Trophoblast cell (in vitro differentiated cells and primary cell): ENCODE measurements at regions not wholly inside any gene's neighbourhood (a gene's known extent, or its start where the extent isn't known, plus 50 kb on each side); places are given as distances from the start of the nearest gene placed in this dataset.

Experiments
- DNase-seq, 2 donors: peaks; one replicate each; pipeline ENCODE4 v3.0.0-alpha.2; 2016
- H2AFZ ChIP-seq: 2 replicates; pipeline ENCODE4 v1.6.1; 2013; ENCODE audit warnings: low read length, moderate library complexity, mild to moderate bottlenecking; ENCODE audit not compliant: insufficient read depth, poor library complexity
- H2AK5ac ChIP-seq: 2 replicates; pipeline ENCODE4 v1.6.1; 2013; ENCODE audit warnings: mild to moderate bottlenecking, low read length
- H2BK120ac ChIP-seq: 2 replicates; pipeline ENCODE4 v1.6.1; 2013; ENCODE audit warnings: low read length, mild to moderate bottlenecking, moderate library complexity; ENCODE audit not compliant: insufficient read depth, poor library complexity
- H2BK12ac ChIP-seq: 2 replicates; pipeline ENCODE4 v1.6.1; 2013; ENCODE audit warnings: mild to moderate bottlenecking, low read length, moderate library complexity
- H2BK5ac ChIP-seq: 2 replicates; pipeline ENCODE4 v1.6.1; 2013; ENCODE audit warnings: low read length, low read depth, moderate library complexity, mild to moderate bottlenecking; ENCODE audit not compliant: poor library complexity
- H3K14ac ChIP-seq: 2 replicates; pipeline ENCODE4 v1.6.1; 2013; ENCODE audit warnings: mild to moderate bottlenecking, low read length
- H3K18ac ChIP-seq: 2 replicates; pipeline ENCODE4 v1.6.1; 2013; ENCODE audit warnings: mild to moderate bottlenecking, low read length
- H3K23ac ChIP-seq: 2 replicates; pipeline ENCODE4 v1.6.1; 2013; ENCODE audit warnings: low read length
- H3K27ac ChIP-seq: 2 replicates; pipeline ENCODE4 v1.5.1; 2013; ENCODE audit warnings: low read depth, mild to moderate bottlenecking, inconsistent platforms, low read length, moderate library complexity
- H3K27me3 ChIP-seq: 2 replicates; pipeline ENCODE4 v1.6.1; 2013; ENCODE audit warnings: inconsistent platforms, mild to moderate bottlenecking, low read length, moderate library complexity; ENCODE audit not compliant: insufficient read depth
- H3K36me3 ChIP-seq, 2 experiments: 1 replicate in 1 of 2; 2 replicates in 1 of 2; pipeline ENCODE4 v1.6.1; 2013; ENCODE audit warnings: low read length in 2 of 2, mild to moderate bottlenecking in 2 of 2, moderate library complexity in 1 of 2; ENCODE audit not compliant: insufficient read depth in 2 of 2, control insufficient read depth in 1 of 2
- H3K4ac ChIP-seq: 2 replicates; pipeline ENCODE4 v1.6.1; 2013; ENCODE audit warnings: low read depth, mild to moderate bottlenecking, low read length, moderate library complexity
- H3K4me1 ChIP-seq, 2 experiments: 1 replicate in 1 of 2; 2 replicates in 1 of 2; pipeline ENCODE4 v1.6.1; 2013; ENCODE audit warnings: low read length in 2 of 2, mild to moderate bottlenecking in 2 of 2, moderate library complexity in 1 of 2; ENCODE audit not compliant: insufficient read depth in 2 of 2, control insufficient read depth in 1 of 2
- H3K4me2 ChIP-seq: 2 replicates; pipeline ENCODE4 v1.6.1; 2013; ENCODE audit warnings: inconsistent platforms, mild to moderate bottlenecking, low read length, moderate library complexity
- H3K4me3 ChIP-seq: 2 replicates; pipeline ENCODE4 v1.5.1; 2013; ENCODE audit warnings: mild to moderate bottlenecking, low read depth, low read length, inconsistent platforms
- H3K79me1 ChIP-seq: one replicate; pipeline ENCODE4 v1.6.1; 2013; ENCODE audit warnings: low read length
- H3K79me2 ChIP-seq: 2 replicates; pipeline ENCODE4 v1.6.1; 2013; ENCODE audit warnings: low read length, mild to moderate bottlenecking; ENCODE audit not compliant: control insufficient read depth, insufficient read depth, poor library complexity
- H3K9ac ChIP-seq: 2 replicates; pipeline ENCODE4 v1.6.1; 2013; ENCODE audit warnings: mild to moderate bottlenecking, low read length
- H3K9me3 ChIP-seq: 2 replicates; pipeline ENCODE4 v1.6.1; 2013; ENCODE audit warnings: low read depth, mild to moderate bottlenecking, control low read depth, inconsistent platforms, low read length; ENCODE audit not compliant: insufficient read depth
- H4K12ac ChIP-seq: 2 replicates; pipeline ENCODE4 v1.6.1; 2013; ENCODE audit warnings: low read depth, mild to moderate bottlenecking, low read length, moderate library complexity
- H4K8ac ChIP-seq: 2 replicates; pipeline ENCODE4 v1.6.1; 2013; ENCODE audit warnings: low read depth, mild to moderate bottlenecking, low read length, moderate library complexity
- H4K91ac ChIP-seq: one replicate; pipeline ENCODE4 v1.6.1; 2013; ENCODE audit warnings: low read depth, mild to moderate bottlenecking, low read length, moderate library complexity
- WGBS: extraction: QIAGEN DNeasy Blood & Tissue Kit; methylation state at CpG from one replicate; pipeline ENCODE4 v1.1.7; 2013; ENCODE audit warnings: missing lambda C conversion rate; ENCODE audit not compliant: insufficient read length, insufficient coverage; ENCODE audit errors: extremely low coverage; 5-methylcytosine and 5-hydroxymethylcytosine counted together

DNA sequence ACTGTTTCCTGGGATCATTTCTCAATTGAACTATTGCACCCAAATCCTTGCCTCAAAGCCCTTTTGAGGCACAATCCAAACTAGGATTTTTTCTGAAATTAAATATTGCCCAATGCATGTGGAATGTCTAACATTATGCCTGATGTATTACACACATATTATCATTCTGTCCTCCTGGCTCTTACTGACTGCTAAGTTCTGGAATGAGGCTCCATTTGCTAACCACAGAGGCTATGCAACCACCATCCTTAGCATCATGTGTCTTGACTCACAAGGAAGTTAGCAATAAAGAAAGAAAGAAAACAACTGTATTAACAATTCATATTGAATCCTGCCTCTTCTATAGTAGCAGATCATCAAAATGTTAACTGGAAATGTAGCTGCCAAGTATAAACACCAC lies 1142.7 kb downstream of the CNTNAP5 start:
- Histone ChIP-seq H2BK5ac (no peak overlapping the region), H3K4me1 (no peaks in the 10 kb centered on the region), H3K79me1 (no peaks in the 10 kb centered on the region), H3K79me2 (no peaks in the 10 kb centered on the region), H3K4me2 (no peak overlapping the region), H3K4me3 (no peak overlapping the region), H2AFZ (no peak overlapping the region), H2BK120ac (no peak overlapping the region), H3K18ac (no peak overlapping the region), H3K9ac (no peak overlapping the region), H3K9me3 (no peaks in the 10 kb centered on the region), H3K27me3 (no peaks in the 10 kb centered on the region), H3K36me3 (no peaks in the 10 kb centered on the region), H4K8ac (no peak overlapping the region), H2AK5ac (no peak overlapping the region), H2BK12ac (no peak overlapping the region), H3K4ac (no peak overlapping the region), H3K23ac (no peak overlapping the region), H3K27ac (no peak overlapping the region), H3K14ac (no peak overlapping the region), H4K91ac (no peak overlapping the region), H4K12ac (no peak overlapping the region)
- DNase-seq = no peak

GRCh38 chr2:125168442-125168841 lies 1143.4 kb downstream of the CNTNAP5 start:
- Histone ChIP-seq H2BK12ac (no peak overlapping the region), H3K4me3 (no peak overlapping the region), H3K79me1 (no peaks in the 10 kb centered on the region), H4K8ac (no peak overlapping the region), H3K27ac (no peak overlapping the region), H3K36me3 (no peaks in the 10 kb centered on the region), H2AFZ (no peak overlapping the region), H2BK120ac (no peak overlapping the region), H2AK5ac (no peak overlapping the region), H4K12ac (no peak overlapping the region), H3K4me1 (no peaks in the 10 kb centered on the region), H3K27me3 (no peaks in the 10 kb centered on the region), H4K91ac (no peak overlapping the region), H3K9ac (no peak overlapping the region), H3K4me2 (no peak overlapping the region), H3K14ac (no peak overlapping the region), H2BK5ac (no peak overlapping the region), H3K23ac (no peak overlapping the region), H3K4ac (no peak overlapping the region), H3K9me3 (no peaks in the 10 kb centered on the region), H3K79me2 (no peaks in the 10 kb centered on the region), H3K18ac (no peak overlapping the region)
- no CpG with 5 or more reads among the region's 2 CpGs for WGBS
- no peak for DNase-seq

DNA sequence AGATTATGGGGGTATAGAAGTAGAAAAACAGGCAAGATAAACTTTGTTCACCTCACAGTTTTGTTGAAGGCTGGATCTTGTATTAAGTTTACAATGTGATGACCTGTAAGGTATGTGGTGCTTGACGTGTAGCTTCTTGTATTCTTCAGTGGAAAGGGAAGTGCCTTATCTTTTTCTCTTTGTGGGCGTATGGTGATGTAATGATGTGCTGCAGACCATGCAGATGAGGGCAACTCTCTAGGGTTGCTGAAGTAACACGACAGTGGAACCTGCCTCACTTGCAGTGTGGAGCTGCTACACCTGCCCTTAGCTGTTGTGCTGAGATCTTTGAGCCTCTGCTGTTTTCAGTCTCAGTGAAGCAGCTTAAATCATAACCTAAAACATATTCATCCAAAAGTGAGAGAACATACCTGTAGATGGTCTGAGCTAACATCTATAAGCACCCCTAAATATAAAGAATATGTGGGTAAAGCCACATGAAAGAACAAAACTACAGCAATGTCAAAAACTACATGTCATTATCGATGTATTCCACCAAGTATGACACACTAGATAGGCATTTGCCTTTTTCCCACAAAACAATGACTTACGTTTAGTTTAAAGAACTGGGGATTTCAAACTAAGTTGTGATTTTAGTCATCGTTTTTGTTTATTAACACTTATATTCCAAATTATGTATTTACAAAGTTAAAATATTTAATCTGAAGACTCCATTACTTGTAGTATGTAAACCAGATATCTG lies 1144.1 kb downstream of the CNTNAP5 start:
- H3K23ac ChIP-seq = no peak overlapping the region
- no peak overlapping the region for H3K4ac ChIP-seq
- WGBS = no CpG with 5 or more reads among the region's 6 CpGs
- no peaks in the 10 kb centered on the region for H3K79me2 ChIP-seq
- H3K4me2 ChIP-seq = no peak overlapping the region
- no peak overlapping the region for H3K9ac ChIP-seq
- no peak overlapping the region for H3K4me3 ChIP-seq
- no peak overlapping the region for H3K27ac ChIP-seq
- H3K27me3 ChIP-seq = no peaks in the 10 kb centered on the region
- H2BK120ac ChIP-seq = no peak overlapping the region
- no peaks in the 10 kb centered on the region for H3K9me3 ChIP-seq
- no peak overlapping the region for H2BK12ac ChIP-seq
- no peak overlapping the region for H2AK5ac ChIP-seq
- no peak overlapping the region for H2BK5ac ChIP-seq
- H4K12ac ChIP-seq = no peak overlapping the region
- no peaks in the 10 kb centered on the region for H3K4me1 ChIP-seq
- H3K14ac ChIP-seq = no peak overlapping the region
- H3K18ac ChIP-seq = no peak overlapping the region
- no peaks in the 10 kb centered on the region for H3K79me1 ChIP-seq
- no peak for DNase-seq
- H2AFZ ChIP-seq = no peak overlapping the region
- no peaks in the 10 kb centered on the region for H3K36me3 ChIP-seq
- H4K91ac ChIP-seq = no peak overlapping the region
- H4K8ac ChIP-seq = no peak overlapping the region

- WGBS = no CpG with 5 or more reads among the region's 3 CpGs
- Histone ChIP-seq H3K4me3 (no peak overlapping the region), H3K79me2 (no peaks in the 10 kb centered on the region), H3K9ac (no peak overlapping the region), H4K91ac (no peak overlapping the region), H2BK120ac (no peak overlapping the region), H3K4me1 (no peaks in the 10 kb centered on the region), H3K18ac (no peak overlapping the region), H3K36me3 (no peaks in the 10 kb centered on the region), H2AK5ac (no peak overlapping the region), H3K27me3 (no peaks in the 10 kb centered on the region), H2BK12ac (no peak overlapping the region), H4K8ac (no peak overlapping the region), H3K4ac (no peak overlapping the region), H3K4me2 (no peak overlapping the region), H3K9me3 (no peaks in the 10 kb centered on the region), H3K23ac (no peak overlapping the region), H3K27ac (no peak overlapping the region), H2BK5ac (no peak overlapping the region), H3K79me1 (no peaks in the 10 kb centered on the region), H4K12ac (no peak overlapping the region), H3K14ac (no peak overlapping the region), H2AFZ (no peak overlapping the region)
- no peak for DNase-seq
These were observed 1144.7 kb downstream of the CNTNAP5 start for GRCh38 chr2:125169764-125170146.
